ENCODE measurements at regions not wholly inside any gene's neighbourhood (a gene's known extent, or its start where the extent isn't known, plus 50 kb on each side); places are given as distances from the start of the nearest gene placed in this dataset.

- no peak for DNase-seq
Measured at GRCh38 chr2:19807866-19808265, 93.9 kb downstream of the TTC32 start.

- DNase-seq: no peak
Measured at GRCh38 chr2:19807346-19807745, 94.4 kb downstream of the TTC32 start.

GRCh38 chr2:19806591-19806990 is 95.2 kb downstream of the TTC32 start:
- DNase-seq: no peak

GRCh38 chr2:19806131-19806530 is 95.7 kb downstream of the TTC32 start:
- no peak for DNase-seq

- no peak for DNase-seq
Measured at GRCh38 chr2:19805266-19805665, 96.5 kb downstream of the TTC32 start.

GRCh38 chr2:19804639-19805260 is 97.0 kb downstream of the TTC32 start:
- no peak for DNase-seq

GRCh38 chr2:19802086-19802841 is 99.5 kb downstream of the TTC32 start:
- no peak for DNase-seq

- no peak for DNase-seq
Measured at GRCh38 chr2:19801367-19802080, 100.3 kb downstream of the TTC32 start.

- DNase-seq: no peak
Measured at GRCh38 chr2:19800796-19801195, 101.0 kb downstream of the TTC32 start.

GRCh38 chr2:19799881-19800780 is 101.7 kb downstream of the TTC32 start:
- no peak for DNase-seq

- DNase-seq: no peak
Measured at GRCh38 chr2:19797871-19798270, 103.9 kb downstream of the TTC32 start.

- no peak for DNase-seq
Measured at GRCh38 chr2:19797243-19797810, 104.5 kb downstream of the TTC32 start.

- DNase-seq: no peak
Measured at GRCh38 chr2:19796035-19796695, 105.6 kb downstream of the TTC32 start.

GRCh38 chr2:19793132-19793750 is 108.5 kb downstream of the TTC32 start:
- DNase-seq: no peak

- DNase-seq: no peak
Measured at GRCh38 chr2:19790291-19790690, 111.5 kb downstream of the TTC32 start.

GRCh38 chr2:19787134-19787533 is 114.6 kb downstream of the TTC32 start:
- no peak for DNase-seq

- no peak for DNase-seq
Measured at GRCh38 chr2:19786408-19787058, 115.2 kb downstream of the TTC32 start.

GRCh38 chr2:19785867-19786266 is 115.9 kb downstream of the TTC32 start:
- DNase-seq: no peak

- DNase-seq: no peak
Measured at GRCh38 chr2:19785447-19785846, 116.3 kb downstream of the TTC32 start.

GRCh38 chr2:19784456-19784855 is 117.3 kb downstream of the TTC32 start:
- no peak for DNase-seq

- DNase-seq: no peak
Measured at GRCh38 chr2:19783935-19784334, 117.8 kb downstream of the TTC32 start.
